GM12873 (cell line): ENCODE measurements at regions not wholly inside any gene's neighbourhood (a gene's known extent, or its start where the extent isn't known, plus 50 kb on each side); places are given as distances from the start of the nearest gene placed in this dataset.
A peak's percentile ranks its signal among the peaks of the same experiment; 100 is the strongest.

Source experiments
- CTCF ChIP-seq: IDR thresholded peaks from 2 replicates; pipeline ENCODE4 v1.5.1; 2012; ENCODE audit warnings: low read depth, mild to moderate bottlenecking, moderate library complexity, low read length, control low read depth; ENCODE audit not compliant: insufficient read depth; ENCODE audit errors: missing control alignments

GRCh38 chr5:115052948-115053347 lies 116.8 kb downstream of the TRIM36 start:
- no peak for TF ChIP-seq CTCF

- no peak for TF ChIP-seq CTCF
These were observed 118.8 kb downstream of the TRIM36 start for GRCh38 chr5:115050866-115051265.

GRCh38 chr5:115033861-115034260 lies 135.8 kb downstream of the TRIM36 start:
- peak; percentile 52 for TF ChIP-seq CTCF

GRCh38 chr5:115028557-115028956 lies 141.2 kb downstream of the TRIM36 start:
- TF ChIP-seq CTCF, result no peak

GRCh38 chr5:115024922-115025321 lies 144.8 kb downstream of the TRIM36 start:
- no peak for TF ChIP-seq CTCF

GRCh38 chr5:115022303-115022702 lies 147.4 kb downstream of the TRIM36 start:
- no peak for TF ChIP-seq CTCF

GRCh38 chr5:115016646-115017045 lies 153.1 kb downstream of the TRIM36 start:
- TF ChIP-seq CTCF, result no peak
